ENCODE measurements at regions not wholly inside any gene's neighbourhood (a gene's known extent, or its start where the extent isn't known, plus 50 kb on each side); places are given as distances from the start of the nearest gene placed in this dataset.

DNA sequence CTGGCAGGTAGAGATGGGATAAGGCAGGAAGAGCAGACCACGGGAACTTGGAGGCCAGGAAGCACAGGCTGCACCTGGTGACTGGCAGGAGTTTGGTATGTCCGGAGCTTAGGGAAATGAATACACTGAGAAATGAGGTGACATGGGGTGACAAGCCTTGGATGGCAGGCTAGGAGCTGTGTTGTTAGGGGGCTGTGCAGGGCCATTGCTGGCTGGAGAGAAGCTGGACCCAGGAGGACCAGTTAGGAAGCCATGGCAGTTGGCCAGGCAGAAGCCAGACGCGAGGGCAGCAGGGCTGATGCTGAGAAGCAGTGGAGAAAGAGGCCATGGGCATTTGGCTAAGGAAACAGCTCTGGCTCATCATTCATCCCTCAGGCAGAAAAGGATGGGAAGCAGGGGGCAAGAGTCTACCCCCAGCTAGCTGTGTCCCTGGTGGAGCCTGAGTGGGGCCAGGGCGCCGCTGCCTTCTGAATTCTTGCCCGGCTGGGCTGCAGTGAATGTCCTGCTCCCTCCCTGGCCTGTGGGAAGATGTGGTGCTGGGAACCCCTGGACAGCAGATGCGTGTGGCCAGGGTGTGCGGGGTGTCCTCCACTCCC, 255.8 kb downstream of the FAM43A start:
- no peak overlapping the region for H3K4me3 ChIP-seq (ENCODE audit: control insufficient read depth, low read depth, low read length)
- no peak for DNase-seq (ENCODE audit: low read depth)
- TF ChIP-seq, protein P1, sequence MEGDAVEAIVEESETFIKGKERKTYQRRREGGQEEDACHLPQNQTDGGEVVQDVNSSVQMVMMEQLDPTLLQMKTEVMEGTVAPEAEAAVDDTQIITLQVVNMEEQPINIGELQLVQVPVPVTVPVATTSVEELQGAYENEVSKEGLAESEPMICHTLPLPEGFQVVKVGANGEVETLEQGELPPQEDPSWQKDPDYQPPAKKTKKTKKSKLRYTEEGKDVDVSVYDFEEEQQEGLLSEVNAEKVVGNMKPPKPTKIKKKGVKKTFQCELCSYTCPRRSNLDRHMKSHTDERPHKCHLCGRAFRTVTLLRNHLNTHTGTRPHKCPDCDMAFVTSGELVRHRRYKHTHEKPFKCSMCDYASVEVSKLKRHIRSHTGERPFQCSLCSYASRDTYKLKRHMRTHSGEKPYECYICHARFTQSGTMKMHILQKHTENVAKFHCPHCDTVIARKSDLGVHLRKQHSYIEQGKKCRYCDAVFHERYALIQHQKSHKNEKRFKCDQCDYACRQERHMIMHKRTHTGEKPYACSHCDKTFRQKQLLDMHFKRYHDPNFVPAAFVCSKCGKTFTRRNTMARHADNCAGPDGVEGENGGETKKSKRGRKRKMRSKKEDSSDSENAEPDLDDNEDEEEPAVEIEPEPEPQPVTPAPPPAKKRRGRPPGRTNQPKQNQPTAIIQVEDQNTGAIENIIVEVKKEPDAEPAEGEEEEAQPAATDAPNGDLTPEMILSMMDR (IDR thresholded peaks at IDR 0.05; ENCODE audit: control insufficient read depth, insufficient read depth, low read depth, low read length, missing control alignments): no peak

DNA sequence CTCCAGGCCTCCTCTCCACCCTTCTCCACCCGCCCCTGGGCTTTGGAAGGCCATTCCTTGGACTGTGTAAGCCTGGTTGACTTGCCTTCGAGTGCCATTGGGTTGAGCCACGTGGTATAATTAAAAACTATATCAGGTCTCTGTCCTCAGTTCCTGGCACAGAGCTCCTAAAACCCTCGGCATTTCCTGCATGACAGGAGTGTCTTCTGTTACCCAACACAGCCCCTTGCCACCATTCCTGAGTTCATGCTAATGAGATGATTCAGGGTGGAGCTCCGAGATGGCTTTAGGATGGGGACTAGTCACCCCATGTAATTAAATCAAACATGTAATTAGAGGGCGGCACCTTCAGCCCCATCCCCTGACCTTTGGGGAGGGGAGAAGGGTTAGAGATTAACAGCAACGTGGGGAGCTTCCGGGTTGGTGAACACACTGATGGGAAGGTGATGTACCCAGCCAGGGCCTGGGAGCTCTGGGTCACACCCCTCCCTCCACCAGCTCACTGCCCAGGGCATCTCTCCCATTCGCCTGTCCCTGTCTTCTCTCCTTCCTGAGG, 256.4 kb downstream of the FAM43A start:
- TF ChIP-seq, protein P1 (IDR thresholded peaks at IDR 0.05; ENCODE audit: control insufficient read depth, insufficient read depth, low read depth, low read length, missing control alignments): no peak
- no peak for DNase-seq (ENCODE audit: low read depth)
- H3K4me3 ChIP-seq (ENCODE audit: control insufficient read depth, low read depth, low read length): no peak overlapping the region

DNA sequence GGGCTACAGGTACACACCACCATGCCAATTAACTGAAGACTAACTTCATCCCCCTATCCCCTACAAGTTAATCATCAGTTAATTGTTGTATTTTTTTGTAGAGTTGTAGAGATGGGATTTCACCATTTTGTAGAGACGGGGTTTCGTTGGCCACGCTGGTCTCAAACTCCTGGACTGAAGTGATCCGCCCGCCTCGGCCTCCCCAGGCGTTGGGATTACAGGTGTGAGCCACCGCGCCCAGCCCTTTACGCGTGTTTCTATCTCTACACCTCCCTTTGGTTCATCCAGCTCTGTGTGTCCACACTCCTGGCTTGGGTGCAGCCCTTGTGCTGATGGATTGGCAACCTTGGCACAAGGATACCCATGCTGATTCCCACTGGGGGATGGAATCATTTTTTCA, 258.8 kb downstream of the FAM43A start:
- TF ChIP-seq, protein P1 (IDR thresholded peaks at IDR 0.05; ENCODE audit: control insufficient read depth, insufficient read depth, low read depth, low read length, missing control alignments): no peak
- no peak overlapping the region for H3K4me3 ChIP-seq (ENCODE audit: control insufficient read depth, low read depth, low read length)
- no peak for DNase-seq (ENCODE audit: low read depth)

DNA sequence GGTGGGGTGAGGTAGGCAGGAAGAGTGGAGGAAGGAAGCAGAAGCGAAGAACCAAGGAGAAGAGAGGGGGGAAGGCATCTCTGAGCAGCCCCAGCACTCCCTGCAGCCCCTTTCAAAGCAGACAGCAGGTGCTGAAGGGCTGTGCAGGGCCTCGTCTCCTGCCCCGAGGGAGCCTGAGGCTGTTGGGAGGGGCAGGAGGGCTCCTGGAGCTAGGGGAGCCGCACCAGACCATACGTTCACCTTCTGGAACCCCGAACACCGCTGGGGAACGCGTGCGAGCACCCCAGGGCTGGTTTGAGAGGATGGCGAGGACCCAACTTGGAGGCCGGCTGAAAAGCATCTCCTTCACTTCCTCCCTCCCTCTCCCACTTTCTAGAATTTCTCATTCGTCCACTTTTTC, 259.8 kb downstream of the FAM43A start:
- no peak for DNase-seq (ENCODE audit: low read depth)
- no peak overlapping the region for H3K4me3 ChIP-seq (ENCODE audit: control insufficient read depth, low read depth, low read length)
- TF ChIP-seq, protein P1 (IDR thresholded peaks at IDR 0.05; ENCODE audit: control insufficient read depth, insufficient read depth, low read depth, low read length, missing control alignments): no peak

DNA sequence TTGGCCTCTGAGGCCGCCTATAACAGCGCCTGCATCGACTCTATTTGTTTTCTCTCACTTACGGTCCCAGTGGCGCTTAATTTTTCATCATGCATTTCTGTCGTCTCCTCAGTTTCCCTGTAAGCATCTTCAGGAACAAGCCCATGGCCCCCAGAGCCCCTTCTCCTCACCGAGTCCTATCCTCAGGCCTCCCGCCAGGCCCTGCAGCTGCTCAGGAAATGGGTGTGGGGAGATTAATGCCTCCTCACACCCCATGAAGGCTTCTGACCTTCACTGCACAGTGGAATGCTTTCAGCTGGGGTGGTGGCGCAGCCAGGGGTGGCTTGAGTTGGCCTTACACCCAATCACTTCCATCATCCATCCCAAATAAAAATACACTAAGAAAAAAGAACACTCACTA, 260.4 kb downstream of the FAM43A start:
- no peak for DNase-seq (ENCODE audit: low read depth)
- TF ChIP-seq, protein P1 (IDR thresholded peaks at IDR 0.05; ENCODE audit: control insufficient read depth, insufficient read depth, low read depth, low read length, missing control alignments): no peak
- H3K4me3 ChIP-seq (ENCODE audit: control insufficient read depth, low read depth, low read length): no peak overlapping the region

DNA sequence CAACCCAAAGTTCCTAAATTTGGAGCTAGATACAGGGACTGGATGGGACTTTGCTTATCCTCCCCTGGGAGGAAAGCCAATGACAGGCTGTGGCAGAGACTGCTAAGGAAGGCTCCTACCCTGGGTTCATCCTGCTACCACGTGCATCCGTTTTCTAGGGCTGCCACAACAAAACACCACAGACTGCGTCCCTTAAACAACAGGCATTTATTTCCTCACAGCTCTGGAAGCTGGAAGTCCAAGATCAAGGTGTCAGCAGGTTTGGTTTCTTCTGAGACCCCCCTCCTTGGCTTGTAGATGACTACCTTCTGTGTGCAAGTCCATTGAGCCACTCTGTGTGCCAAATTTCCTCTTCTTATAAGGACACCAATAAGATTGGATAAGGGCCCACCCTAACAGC, 263.9 kb downstream of the FAM43A start:
- TF ChIP-seq, protein P1 (IDR thresholded peaks at IDR 0.05; ENCODE audit: control insufficient read depth, insufficient read depth, low read depth, low read length, missing control alignments): no peak
- no peak overlapping the region for H3K4me3 ChIP-seq (ENCODE audit: control insufficient read depth, low read depth, low read length)
- no peak for DNase-seq (ENCODE audit: low read depth)

Measured in AG09309 (cell line).